Kidney epithelial cell (primary cell): ENCODE measurements at regions not wholly inside any gene's neighbourhood (a gene's known extent, or its start where the extent isn't known, plus 50 kb on each side); places are given as distances from the start of the nearest gene placed in this dataset.

Experiments
- DNase-seq: peaks from one replicate; pipeline ENCODE4 v3.0.0-alpha.2; 2010; ENCODE audit warnings: low read depth
- H3K27me3 ChIP-seq: 2 replicates; pipeline ENCODE4 v1.6.0; 2011; ENCODE audit warnings: low read length; ENCODE audit not compliant: control insufficient read depth, insufficient read depth
- H3K36me3 ChIP-seq: 2 replicates; pipeline ENCODE4 v1.5.1; 2011; ENCODE audit warnings: low read length; ENCODE audit not compliant: control insufficient read depth, insufficient read depth
- H3K4me3 ChIP-seq: 2 replicates; pipeline ENCODE4 v1.5.1; 2011; ENCODE audit warnings: low read depth, mild to moderate bottlenecking, control low read depth, low read length
- CTCF ChIP-seq: IDR thresholded peaks from 2 replicates; pipeline ENCODE4 v1.5.1; 2011; ENCODE audit warnings: mild to moderate bottlenecking, moderate library complexity, low read length, control low read depth, inconsistent platforms; ENCODE audit not compliant: insufficient read depth, poor library complexity, severe bottlenecking

GRCh38 chr11:122030286-122030685 lies 85.7 kb downstream of the BLID start:
- Histone ChIP-seq H3K27me3 (no peaks in the 10 kb centered on the region), H3K4me3 (no peak overlapping the region), H3K36me3 (no peaks in the 10 kb centered on the region)
- TF ChIP-seq CTCF: no peak
- DNase-seq: no peak

- H3K4me3 ChIP-seq: no peak overlapping the region
- no peak for TF ChIP-seq CTCF
- H3K36me3 ChIP-seq: no peaks in the 10 kb centered on the region
- no peaks in the 10 kb centered on the region for H3K27me3 ChIP-seq
- DNase-seq: no peak
Observed at GRCh38 chr11:122028545-122028944, 87.5 kb downstream of the BLID start.

GRCh38 chr11:122028036-122028435 lies 88.0 kb downstream of the BLID start:
- Histone ChIP-seq H3K36me3 (no peaks in the 10 kb centered on the region), H3K4me3 (no peak overlapping the region), H3K27me3 (no peaks in the 10 kb centered on the region)
- TF ChIP-seq CTCF: no peak
- DNase-seq: no peak

- no peak for DNase-seq
- H3K4me3 ChIP-seq: no peak overlapping the region
- TF ChIP-seq CTCF: no peak
- no peaks in the 10 kb centered on the region for H3K36me3 ChIP-seq
- no peaks in the 10 kb centered on the region for H3K27me3 ChIP-seq
Observed at GRCh38 chr11:122025757-122026156, 90.3 kb downstream of the BLID start.

- Histone ChIP-seq H3K36me3 (no peaks in the 10 kb centered on the region), H3K27me3 (no peaks in the 10 kb centered on the region), H3K4me3 (no peak overlapping the region)
- DNase-seq: no peak
- no peak for TF ChIP-seq CTCF
Observed at GRCh38 chr11:122024278-122024677, 91.7 kb downstream of the BLID start.

GRCh38 chr11:122023614-122024250 lies 92.3 kb downstream of the BLID start:
- no peak for TF ChIP-seq CTCF
- no peak overlapping the region for H3K4me3 ChIP-seq
- no peaks in the 10 kb centered on the region for H3K27me3 ChIP-seq
- DNase-seq: no peak
- H3K36me3 ChIP-seq: no peaks in the 10 kb centered on the region
